HG03442 (cell line): ENCODE measurements at regions not wholly inside any gene's neighbourhood (a gene's known extent, or its start where the extent isn't known, plus 50 kb on each side); places are given as distances from the start of the nearest gene placed in this dataset.
"Not testable (repeated sequence)": the region's sequence is repeated elsewhere in the genome, so short reads cannot be mapped to it uniquely, and the experiment has no call there.

Source experiments
- ATAC-seq: cut with Tn5 transposase; IDR thresholded peaks from one replicate; pipeline ENCODE4 v1.9.1; 2021; ENCODE audit warnings: mild to moderate bottlenecking, moderate library complexity; ENCODE audit not compliant: unreplicated experiment

DNA sequence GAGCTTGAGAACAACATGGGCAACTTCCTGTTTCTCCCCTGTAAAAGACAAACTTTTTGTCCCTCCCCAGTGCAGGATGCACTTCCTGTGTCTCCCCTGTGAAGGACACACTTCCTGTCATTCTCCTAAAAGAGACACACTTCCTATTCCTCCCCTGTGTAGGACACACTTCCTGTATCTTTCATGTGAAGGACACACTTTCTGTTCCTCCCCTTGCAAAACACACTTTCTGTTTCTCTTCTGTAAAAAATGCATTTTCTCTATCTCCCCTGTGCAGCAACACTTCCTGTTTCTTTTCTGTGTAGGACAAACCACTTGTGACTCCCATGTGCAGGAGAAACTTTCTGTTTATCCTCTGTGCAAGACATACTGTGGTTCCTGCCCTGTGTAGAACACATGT, 488.6 kb upstream of the USP9Y start:
- no peak for ATAC-seq

DNA sequence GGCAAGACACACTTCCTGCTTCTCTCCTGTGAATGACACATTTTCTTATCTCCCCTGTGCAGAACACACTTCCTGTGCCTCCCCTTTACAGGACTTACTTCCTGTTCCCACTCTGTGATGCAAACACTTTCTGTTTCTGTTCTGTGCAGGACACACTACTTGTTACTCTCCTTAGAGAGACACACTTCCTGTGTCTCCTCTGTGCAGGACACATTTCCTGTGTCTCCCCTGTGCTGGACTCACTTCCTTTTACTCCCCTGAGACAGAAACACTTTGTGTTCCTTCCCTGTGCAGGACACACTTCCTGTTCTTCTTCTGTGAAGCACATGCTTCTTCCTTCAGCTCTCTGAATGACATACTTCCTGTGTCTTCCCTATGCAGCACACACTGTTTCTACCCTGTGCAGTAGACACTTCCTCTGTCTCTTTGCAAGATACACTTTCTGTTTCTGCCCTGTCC, 485.4 kb upstream of the USP9Y start:
- no peak for ATAC-seq

- no peak for ATAC-seq
Measured at GRCh38 chrY:12230921-12231320, 470.1 kb upstream of the USP9Y start.

- no peak for ATAC-seq
Measured at GRCh38 chrY:12236399-12236798, 464.6 kb upstream of the USP9Y start.

- ATAC-seq, result not testable (repeated sequence)
Measured at GRCh38 chrY:12240326-12240725, 460.7 kb upstream of the USP9Y start.

- no peak for ATAC-seq
Measured at GRCh38 chrY:12244146-12244545, 456.9 kb upstream of the USP9Y start.

DNA sequence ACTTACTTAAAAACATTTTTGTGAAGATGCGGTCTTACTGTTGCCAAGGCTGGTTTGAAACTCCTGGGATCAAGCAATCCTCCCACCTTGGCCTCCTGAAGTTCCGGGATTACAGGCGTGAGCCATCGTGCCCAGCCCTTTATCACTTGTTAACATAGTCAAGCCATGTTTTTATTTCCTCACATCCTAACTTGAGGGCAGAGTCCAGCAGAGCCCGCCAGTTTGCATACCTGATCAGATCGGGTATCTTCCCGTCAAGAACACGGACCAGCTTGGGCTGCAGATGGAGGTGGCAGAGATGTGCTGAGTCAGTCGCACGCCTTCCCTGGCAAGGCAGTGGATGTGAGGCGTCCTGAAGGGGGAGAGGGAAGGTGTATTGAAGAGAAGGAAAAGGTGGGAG, 447.3 kb upstream of the USP9Y start:
- no peak for ATAC-seq

GRCh38 chrY:12271162-12271561, 429.9 kb upstream of the USP9Y start:
- ATAC-seq, result no peak

- no peak for ATAC-seq
Measured at GRCh38 chrY:12285608-12286007, 415.4 kb upstream of the USP9Y start.

DNA sequence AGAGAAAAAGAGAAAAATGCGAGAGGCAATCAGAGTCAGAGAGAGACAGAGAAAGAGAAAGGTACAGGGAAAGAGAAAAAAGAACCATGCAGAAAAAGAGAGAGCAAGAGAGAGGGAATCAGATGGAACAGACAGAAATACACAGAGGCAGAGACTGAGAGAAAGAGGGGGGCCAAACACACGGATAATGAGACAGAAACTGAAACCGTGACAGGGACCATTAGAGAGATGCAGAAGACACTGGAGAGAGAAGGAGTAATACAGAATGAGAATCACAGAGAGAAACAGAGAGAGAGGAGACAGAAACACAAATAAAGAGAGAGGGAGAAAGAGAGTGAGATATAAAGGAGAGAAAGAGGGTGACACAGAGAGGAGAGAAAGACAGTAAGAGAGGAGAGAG, 412.1 kb upstream of the USP9Y start:
- no peak for ATAC-seq

DNA sequence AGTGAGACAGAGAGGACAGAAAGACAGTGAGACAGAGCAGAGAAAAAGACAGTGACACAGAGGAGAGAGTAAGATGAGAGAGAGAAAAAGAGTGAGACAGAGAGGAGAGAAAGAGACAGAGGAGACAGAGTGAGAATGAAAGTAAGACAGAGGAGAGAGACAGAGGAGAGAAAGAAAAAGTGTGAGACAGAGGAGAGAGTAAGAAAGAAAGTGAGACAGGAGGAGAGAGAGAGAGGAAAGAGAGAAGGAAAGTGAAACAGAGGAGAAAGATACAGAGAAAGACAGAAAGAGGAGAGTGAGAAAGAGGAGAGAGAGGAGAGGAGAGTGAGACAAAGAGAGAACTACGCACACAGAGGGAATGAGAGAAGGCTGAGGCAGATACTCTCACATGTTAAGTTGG, 411.6 kb upstream of the USP9Y start:
- ATAC-seq, result no peak

- no peak for ATAC-seq
Measured at GRCh38 chrY:12292542-12292941, 408.5 kb upstream of the USP9Y start.

- ATAC-seq, result no peak
Measured at GRCh38 chrY:12296460-12296859, 404.6 kb upstream of the USP9Y start.

DNA sequence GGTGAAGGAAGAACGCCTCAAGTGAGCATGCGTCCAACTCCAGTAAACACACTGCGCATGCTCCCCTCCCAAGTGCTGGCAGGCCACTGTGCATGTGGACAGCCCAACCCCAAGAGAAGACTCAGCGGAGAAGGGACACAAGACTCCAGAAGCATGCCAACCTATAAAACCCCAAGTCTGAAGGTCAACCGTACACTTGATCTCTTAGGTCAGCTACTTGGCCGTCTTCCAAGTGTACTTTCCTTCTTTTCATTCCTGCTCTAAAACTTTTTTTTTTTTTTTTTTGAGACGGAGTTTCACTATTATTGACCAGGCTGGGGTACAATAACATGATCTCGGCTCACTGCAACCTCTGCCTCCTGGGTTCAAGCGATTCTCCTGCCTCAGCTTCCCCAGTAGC, 401.2 kb upstream of the USP9Y start:
- not testable (repeated sequence) for ATAC-seq

GRCh38 chrY:12303464-12303863, 397.6 kb upstream of the USP9Y start:
- no peak for ATAC-seq

DNA sequence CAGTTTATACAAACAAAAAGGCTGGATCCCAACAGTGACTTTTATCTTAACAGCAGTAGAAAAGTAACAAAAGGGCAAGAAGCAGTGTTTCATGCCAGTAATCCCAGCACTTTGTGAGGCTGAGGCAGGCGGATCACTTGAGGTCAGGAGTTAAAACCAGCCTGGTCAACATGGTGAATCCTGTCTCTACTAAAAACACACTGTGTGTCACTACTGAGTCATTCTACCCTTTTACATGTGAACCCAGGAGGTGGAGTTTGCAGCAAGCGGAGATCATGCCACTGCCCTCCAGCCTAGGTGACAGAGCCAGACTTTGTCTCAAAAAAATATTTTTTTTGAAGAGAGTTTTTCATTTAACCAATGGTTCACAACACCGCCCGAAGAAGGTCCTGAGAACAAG, 395.6 kb upstream of the USP9Y start:
- no peak for ATAC-seq

DNA sequence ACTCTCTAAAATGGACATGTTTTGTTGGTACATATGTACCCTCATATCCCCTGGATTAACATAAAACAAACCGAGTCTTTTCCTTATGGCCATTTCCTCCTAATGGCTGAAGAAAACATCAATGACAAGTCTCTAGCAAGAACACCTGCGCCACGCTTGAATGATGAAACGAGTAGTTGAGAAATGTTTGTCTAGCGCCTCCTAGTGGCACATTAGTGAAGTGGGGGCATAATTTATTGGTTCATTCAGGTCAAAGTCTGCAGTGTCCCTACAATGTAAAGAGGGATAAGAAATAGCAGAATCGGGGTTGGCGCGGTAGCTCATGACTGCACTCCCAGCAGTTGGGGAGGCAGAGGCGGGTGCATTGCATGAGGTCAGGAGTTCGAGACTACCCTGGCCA, 391.8 kb upstream of the USP9Y start:
- no peak for ATAC-seq

GRCh38 chrY:12310832-12311231, 390.2 kb upstream of the USP9Y start:
- ATAC-seq, result no peak

DNA sequence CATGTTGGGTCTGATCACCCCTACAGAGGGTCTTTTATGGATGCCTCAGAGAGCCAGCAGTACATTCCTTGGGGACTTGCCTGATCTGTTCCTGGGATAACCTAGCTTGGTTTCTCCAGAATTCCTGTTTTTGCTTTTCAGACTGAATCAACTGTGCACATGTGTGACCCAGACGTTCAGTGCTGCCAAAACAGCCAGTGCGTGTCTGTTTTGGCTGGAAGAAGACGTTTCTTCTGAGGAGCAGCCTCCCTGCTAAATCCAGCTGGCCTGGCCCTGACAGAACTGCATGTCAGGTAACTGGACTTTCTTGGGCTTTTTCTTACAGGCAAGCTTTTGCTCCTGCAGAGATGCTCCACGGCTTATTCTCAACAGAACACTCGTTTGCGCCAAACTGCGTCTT, 373.3 kb upstream of the USP9Y start:
- ATAC-seq, result no peak

DNA sequence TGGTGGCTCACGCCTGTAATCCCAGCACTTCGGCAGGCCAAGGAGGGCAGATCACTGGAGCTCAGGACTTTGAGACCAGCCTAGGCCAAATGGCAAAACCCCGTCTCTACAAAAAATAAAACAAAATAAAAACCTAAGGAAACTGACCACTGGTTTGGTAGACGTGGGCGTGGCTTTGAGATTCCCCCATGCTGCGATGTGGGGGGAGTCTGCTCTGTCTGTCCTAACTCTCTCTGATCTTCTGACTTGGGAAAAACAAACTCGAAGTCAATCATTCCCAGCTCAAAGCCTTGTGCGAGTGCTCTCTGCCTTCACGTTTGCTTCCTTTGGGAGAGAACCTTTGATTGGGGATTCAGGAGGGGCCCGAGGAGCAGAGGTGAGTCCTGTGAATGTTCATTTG, 369.1 kb upstream of the USP9Y start:
- ATAC-seq, result not testable (repeated sequence)

- no peak for ATAC-seq
Measured at GRCh38 chrY:12343211-12343610, 357.8 kb upstream of the USP9Y start.

GRCh38 chrY:12348181-12348580, 352.9 kb upstream of the USP9Y start:
- ATAC-seq, result no peak

GRCh38 chrY:12357204-12357603, 343.8 kb upstream of the USP9Y start:
- ATAC-seq, result no peak

GRCh38 chrY:12357655-12358054, 343.4 kb upstream of the USP9Y start:
- ATAC-seq, result no peak
